ENCODE measurements at regions not wholly inside any gene's neighbourhood (a gene's known extent, or its start where the extent isn't known, plus 50 kb on each side); places are given as distances from the start of the nearest gene placed in this dataset.

GRCh38 chr13:37919329-37919880, 49.8 kb upstream of the TRPC4 start:
- Histone ChIP-seq H3K4me1 (ENCODE audit: control insufficient read depth, insufficient read depth, low read length) (no peaks in the 10 kb centered on the region), H3K9me3 (ENCODE audit: control insufficient read depth, low read length) (no peaks in the 10 kb centered on the region), H3K27ac (ENCODE audit: insufficient read depth, low read depth, low read length, poor library complexity, severe bottlenecking) (no peak overlapping the region), H3K27me3 (ENCODE audit: control insufficient read depth, insufficient read depth, low read length, poor library complexity, severe bottlenecking) (no peaks in the 10 kb centered on the region), H3K4me3 (ENCODE audit: insufficient read depth, low read depth, low read length) (no peak overlapping the region), H3K36me3 (ENCODE audit: control insufficient read depth, insufficient read depth, low read length) (no peaks in the 10 kb centered on the region)
- 79 to 90% methylated on average over 4 of the region's 4 CpGs for WGBS, 2 experiments

Measured in ectodermal cell (in vitro differentiated cells).